K562 (cell line): ENCODE measurements at regions not wholly inside any gene's neighbourhood (a gene's known extent, or its start where the extent isn't known, plus 50 kb on each side); places are given as distances from the start of the nearest gene placed in this dataset.

ENCODE experiments used
- ATAC-seq: fragments of 200-7000 bp; cut with Tn5 transposase; 3 replicates; pipeline ENCODE4 v1.9.1; 2020; ENCODE audit warnings: moderate library complexity
- BruUV-seq: library from RNA; stranded (reverse); fragments of 400-500 nt; replicated peaks from 2 replicates; lab custom pipeline; 2021; lab: Mats Ljungman, UMichigan
- CTCF ChIA-PET: fragments of 300-600 bp; formaldehyde crosslinking; extraction: SDS; loops from one replicate; lab custom pipeline; 2021; ENCODE audit warnings: low intra/inter-chr PET ratio; lab: Yijun Ruan, JAX
- POLR2A ChIA-PET: fragments of 300-600, 350-650 bp; sonication (Branson Sonifier 250); formaldehyde crosslinking; extraction: SDS; loops from one replicate; lab custom pipeline; 2021; ENCODE audit warnings: antibody characterized with exemption, inconsistent platforms; lab: Yijun Ruan, JAX
- DNase-seq, 4 experiments: peaks; one replicate each; pipeline versions ENCODE4 v3.0.0 to v3.0.0-alpha.2; 2011 to 2018; ENCODE audit warnings: low spot score in 3 of 4, mixed read lengths in 3 of 4; ENCODE audit errors: extremely low read depth in 1 of 4
- FAIRE-seq: peaks from 2 replicates; lab custom pipeline; 2011; peaks lifted over from hg19 to GRCh38; lab: Jason Lieb, UNC
- H2AFZ ChIP-seq: 2 replicates; pipeline ENCODE4 v1.6.0; 2011; ENCODE audit warnings: low read depth, low read length, control low read depth, inconsistent platforms
- H3K27ac ChIP-seq: fragments of 200-600 bp; 3 replicates; pipeline ENCODE4 v1.8.0; 2011; ENCODE audit warnings: low read depth, mild to moderate bottlenecking, control low read depth, inconsistent platforms, low read length, moderate library complexity, mixed read lengths; ENCODE audit errors: extremely low read depth
- H3K27me3 ChIP-seq, 2 experiments: fragments of 300-600 bp in 1 of 2; 2 replicates in 1 of 2; 3 replicates in 1 of 2; pipeline versions ENCODE4 v1.6.0 to v1.8.0; 2011; ENCODE audit warnings: inconsistent platforms in 2 of 2, low read length in 2 of 2, mild to moderate bottlenecking in 1 of 2, mixed read lengths in 1 of 2, moderate library complexity in 1 of 2; ENCODE audit not compliant: control insufficient read depth in 2 of 2, insufficient read depth in 2 of 2
- H3K36me3 ChIP-seq: fragments of 300-600 bp; 3 replicates; pipeline ENCODE4 v1.8.0; 2011; ENCODE audit warnings: mild to moderate bottlenecking, low read length, inconsistent platforms; ENCODE audit not compliant: control insufficient read depth, insufficient read depth
- H3K4me1 ChIP-seq, 2 experiments: fragments of 200-600 bp in 1 of 2; replicated peaks in 1 of 2; 2 replicates in 1 of 2; 3 replicates in 1 of 2; pipeline versions ENCODE4 v1.5.1 to v1.8.0; 2011; ENCODE audit warnings: inconsistent platforms in 2 of 2, low read length in 2 of 2, mild to moderate bottlenecking in 1 of 2, mixed read lengths in 1 of 2, moderate library complexity in 1 of 2; ENCODE audit not compliant: control insufficient read depth in 2 of 2, insufficient read depth in 2 of 2
- H3K4me2 ChIP-seq: 2 replicates; pipeline ENCODE4 v1.6.1; 2011; ENCODE audit warnings: low read length, control low read depth, inconsistent platforms, mixed read lengths; ENCODE audit not compliant: insufficient read depth
- H3K4me3 ChIP-seq: fragments of 200-600 bp; sonication (generic), shearing (Covaris generic); 2 replicates; pipeline ENCODE4 v1.5.1; 2016; ENCODE audit warnings: control low read depth, inconsistent platforms
- H3K79me2 ChIP-seq: fragments of 200-600 bp; 3 replicates; pipeline ENCODE4 v1.8.0; 2011; ENCODE audit warnings: low read length, inconsistent platforms; ENCODE audit not compliant: control insufficient read depth, insufficient read depth
- H3K9ac ChIP-seq, 2 experiments: 2 replicates each; pipeline versions ENCODE4 v1.6.0 to v1.6.1; 2011; ENCODE audit warnings: low read depth in 2 of 2, low read length in 2 of 2, control low read depth in 1 of 2, inconsistent platforms in 1 of 2, mild to moderate bottlenecking in 1 of 2, mixed read lengths in 1 of 2; ENCODE audit not compliant: insufficient read depth in 1 of 2
- H3K9me1 ChIP-seq: one replicate; pipeline ENCODE4 v1.6.0; 2011; ENCODE audit warnings: inconsistent platforms, mild to moderate bottlenecking, low read length, moderate library complexity; ENCODE audit not compliant: control insufficient read depth, insufficient read depth
- H3K9me3 ChIP-seq: replicated peaks from 2 replicates; pipeline ENCODE4 v1.5.1; 2011; ENCODE audit warnings: low read depth, low read length, inconsistent platforms; ENCODE audit not compliant: control insufficient read depth, insufficient read depth
- H4K20me1 ChIP-seq: replicated peaks from 2 replicates; pipeline ENCODE4 v1.6.1; 2011; ENCODE audit warnings: low read length, inconsistent platforms, mixed read lengths; ENCODE audit not compliant: control insufficient read depth, insufficient read depth
- ATF2 ChIP-seq: sonication (generic); formaldehyde crosslinking; IDR thresholded peaks from 2 replicates; pipeline ENCODE4 v1.8.1; 2022; ENCODE audit warnings: missing genetic modification reagents
- ETS1 ChIP-seq: conservative IDR thresholded peaks from 2 replicates; pipeline ENCODE4 v1.6.1; 2011; ENCODE audit warnings: low read depth, mild to moderate bottlenecking, low read length; ENCODE audit not compliant: control insufficient read depth
- JUNB ChIP-seq: fragments of 450-650 bp; formaldehyde crosslinking; conservative IDR thresholded peaks from 2 replicates; pipeline ENCODE4 v1.4.0; 2020; ENCODE audit warnings: mild to moderate bottlenecking
- MAFF ChIP-seq: IDR thresholded peaks from 2 replicates; pipeline ENCODE4 v1.6.1; 2012; ENCODE audit warnings: low read length, improper control_type of control experiment
- NFRKB ChIP-seq: fragments of 450-650 bp; IDR thresholded peaks from 2 replicates; pipeline ENCODE4 v1.6.1; 2016; ENCODE audit warnings: low read depth
- NRF1 ChIP-seq, 2 experiments: fragments of 450-650 bp; IDR thresholded peaks in 1 of 2; conservative IDR thresholded peaks in 1 of 2; 2 replicates each; pipeline ENCODE4 v1.6.1; 2014; ENCODE audit warnings: mild to moderate bottlenecking in 2 of 2
- RBM39 ChIP-seq: fragments of 200-400 bp; formaldehyde crosslinking; optimal IDR thresholded peaks from 2 replicates; pipeline ENCODE3; 2018; ENCODE audit warnings: low read depth, low read length
- SMARCB1 ChIP-seq: IDR thresholded peaks from 2 replicates; pipeline ENCODE4 v1.6.1; 2011; ENCODE audit warnings: improper control_type of control experiment, low read depth; ENCODE audit not compliant: insufficient read length
- TAF1 ChIP-seq: IDR thresholded peaks from 2 replicates; pipeline ENCODE4 v1.6.1; 2011; ENCODE audit warnings: mild to moderate bottlenecking, low read length, moderate library complexity; ENCODE audit not compliant: insufficient read depth, control insufficient read depth, severe bottlenecking; ENCODE audit errors: extremely low read depth
- TEAD1 ChIP-seq, 2 experiments: fragments of 450-650 bp in 1 of 2; sonication (generic) in 1 of 2; formaldehyde crosslinking; IDR thresholded peaks; 2 replicates each; pipeline versions ENCODE4 v1.4.0 to v1.8.0; 2020 to 2022; ENCODE audit warnings: mild to moderate bottlenecking in 2 of 2, missing genetic modification reagents in 1 of 2
- ZBTB9 ChIP-seq: fragments of 450-650 bp; formaldehyde crosslinking; IDR thresholded peaks from 2 replicates; pipeline ENCODE4 v1.4.0; 2020; ENCODE audit warnings: mild to moderate bottlenecking, moderate library complexity
- ZNF217 ChIP-seq: sonication (generic); formaldehyde crosslinking; IDR thresholded peaks from 2 replicates; pipeline ENCODE4 v1.8.0; 2022; ENCODE audit warnings: mild to moderate bottlenecking, missing genetic modification reagents
- ZNF695 ChIP-seq: fragments of 450-650 bp; formaldehyde crosslinking; IDR thresholded peaks from 2 replicates; pipeline ENCODE4 v1.4.0; 2020; ENCODE audit warnings: mild to moderate bottlenecking, moderate library complexity
- ZNF740 ChIP-seq, 3 experiments: fragments of 200-800 bp in 1 of 3; sonication (Bioruptor generic) in 1 of 3; sonication (generic) in 1 of 3; formaldehyde crosslinking in 1 of 3; IDR thresholded peaks; 2 replicates each; pipeline versions ENCODE4 v1.6.1 to v1.8.0; 2016 to 2022; ENCODE audit warnings: mild to moderate bottlenecking in 2 of 3, missing compliant biosample characterization in 2 of 3, missing genetic modification characterization in 2 of 3, missing genetic modification reagents in 1 of 3
- WGBS: fragments of 100-300 bp; shearing (Covaris generic); methylation state at CpG from one replicate; pipeline ENCODE4 v1.1.6; 2016; ENCODE audit warnings: low coverage, mixed read lengths; ENCODE audit not compliant: insufficient coverage; ENCODE audit errors: missing lambda C conversion rate; 5-methylcytosine and 5-hydroxymethylcytosine counted together
- in situ Hi-C: fragments of 300-500 bp; cut with MboI; formaldehyde crosslinking; loops from 4 replicates; pipeline ENCODE4 v1.15.0; 2018; ENCODE audit warnings: inconsistent platforms, mixed read lengths
- intact Hi-C: fragments of 100-400 bp; cut with micrococcal nuclease; formaldehyde crosslinking; loops from 2 replicates; pipeline ENCODE4 v1.14.2; 2022

GRCh38 chr14:101226603-101227425, 323.3 kb upstream of the RTL1 start:
- no peak overlapping the region for H2AFZ ChIP-seq
- H3K9ac ChIP-seq, result no peak overlapping the region
- WGBS, result 57% methylated on average over 11 of the region's 27 CpGs
- intact Hi-C loops, result no loop called here
- no peak for FAIRE-seq
- CTCF ChIA-PET, result no interaction called here
- no peaks in the 10 kb centered on the region for H3K36me3 ChIP-seq
- DNase-seq, result no peak
- no TSS peak for BruUV-seq
- no peaks in the 10 kb centered on the region for H3K9me1 ChIP-seq
- POLR2A ChIA-PET, result no interaction called here
- no peaks in the 10 kb centered on the region for H3K9me3 ChIP-seq
- H3K27ac ChIP-seq, result no peak overlapping the region
- H3K27me3 ChIP-seq, result no peaks in the 10 kb centered on the region; a peak in 1 of 5 replicates
- H4K20me1 ChIP-seq, result no peaks in the 10 kb centered on the region
- in situ Hi-C loops, result no loop called here
- H3K4me1 ChIP-seq, result peaks cover 0 to 34% of the 10 kb centered on the region in 2 experiments; a peak in 2 of 5 replicates
- H3K79me2 ChIP-seq, result no peaks in the 10 kb centered on the region
- no peak overlapping the region for H3K4me2 ChIP-seq
- no peak overlapping the region for H3K4me3 ChIP-seq
- no peak for ATAC-seq
- no peak for TF ChIP-seq ZBTB9 (CRISPR knock-in tag)
- TF ChIP-seq TAF1, result no peak
- TF ChIP-seq SMARCB1, result no peak
- no peak for TF ChIP-seq RBM39
- no peak for TF ChIP-seq TEAD1 (CRISPR knock-in tag; IDR thresholded peaks at IDR 0.05)
- no peak for TF ChIP-seq ATF2 (CRISPR knock-in tag)
- TF ChIP-seq ZNF695 (CRISPR knock-in tag), result no peak
- TF ChIP-seq NFRKB, result no peak
- TF ChIP-seq MAFF, result no peak
- TF ChIP-seq ETS1, result no peak
- no peak for TF ChIP-seq ZNF740 (CRISPR knock-in tag; IDR thresholded peaks at IDR 0.05)
- no peak for TF ChIP-seq ZNF740 (tag; IDR thresholded peaks at IDR 0.05)
- no peak for TF ChIP-seq ZNF217 (CRISPR knock-in tag)
- no peak for TF ChIP-seq JUNB
- no peak for TF ChIP-seq NRF1 (conservative IDR thresholded peaks at IDR 0.05 in 1 of 2, IDR thresholded peaks at IDR 0.05 in 1 of 2)
